GM21515 (cell line): ENCODE measurements at regions not wholly inside any gene's neighbourhood (a gene's known extent, or its start where the extent isn't known, plus 50 kb on each side); places are given as distances from the start of the nearest gene placed in this dataset.
"Not testable (repeated sequence)": the region's sequence is repeated elsewhere in the genome, so short reads cannot be mapped to it uniquely, and the experiment has no call there.

ENCODE experiments used
- ATAC-seq: cut with Tn5 transposase; IDR thresholded peaks from one replicate; pipeline ENCODE4 v1.9.1; 2021; ENCODE audit not compliant: unreplicated experiment

- no peak for ATAC-seq
Measured at GRCh38 chr1:65059930-65060538, 88.0 kb upstream of the AK4 start.

GRCh38 chr1:65062339-65062738 is 85.7 kb upstream of the AK4 start:
- no peak for ATAC-seq

DNA sequence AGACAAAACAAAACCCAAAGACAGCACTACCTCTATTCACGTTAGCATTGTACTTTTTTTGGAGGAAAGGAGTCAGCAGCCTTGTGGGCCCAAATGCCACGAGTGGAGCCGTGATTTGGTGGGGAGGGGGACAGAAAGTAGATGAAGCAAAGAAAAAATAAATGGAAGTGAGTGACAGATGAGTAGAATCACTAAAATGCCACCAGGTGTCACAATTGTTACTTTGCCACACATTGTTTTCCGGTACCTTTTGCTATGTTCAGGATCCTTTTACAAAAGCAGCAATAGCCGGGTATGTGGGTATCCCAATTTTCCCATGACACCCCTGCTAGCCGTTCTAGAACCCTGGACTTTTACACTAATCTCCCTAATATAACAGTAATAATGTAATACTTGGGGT is 85.0 kb upstream of the AK4 start:
- ATAC-seq, result no peak

- no peak for ATAC-seq
Measured at GRCh38 chr1:65064981-65065380, 83.0 kb upstream of the AK4 start.

- no peak for ATAC-seq
Measured at GRCh38 chr1:65065524-65066418, 82.2 kb upstream of the AK4 start.

- ATAC-seq, result peak; percentile 21
Measured at GRCh38 chr1:65066419-65066765, 81.6 kb upstream of the AK4 start.

DNA sequence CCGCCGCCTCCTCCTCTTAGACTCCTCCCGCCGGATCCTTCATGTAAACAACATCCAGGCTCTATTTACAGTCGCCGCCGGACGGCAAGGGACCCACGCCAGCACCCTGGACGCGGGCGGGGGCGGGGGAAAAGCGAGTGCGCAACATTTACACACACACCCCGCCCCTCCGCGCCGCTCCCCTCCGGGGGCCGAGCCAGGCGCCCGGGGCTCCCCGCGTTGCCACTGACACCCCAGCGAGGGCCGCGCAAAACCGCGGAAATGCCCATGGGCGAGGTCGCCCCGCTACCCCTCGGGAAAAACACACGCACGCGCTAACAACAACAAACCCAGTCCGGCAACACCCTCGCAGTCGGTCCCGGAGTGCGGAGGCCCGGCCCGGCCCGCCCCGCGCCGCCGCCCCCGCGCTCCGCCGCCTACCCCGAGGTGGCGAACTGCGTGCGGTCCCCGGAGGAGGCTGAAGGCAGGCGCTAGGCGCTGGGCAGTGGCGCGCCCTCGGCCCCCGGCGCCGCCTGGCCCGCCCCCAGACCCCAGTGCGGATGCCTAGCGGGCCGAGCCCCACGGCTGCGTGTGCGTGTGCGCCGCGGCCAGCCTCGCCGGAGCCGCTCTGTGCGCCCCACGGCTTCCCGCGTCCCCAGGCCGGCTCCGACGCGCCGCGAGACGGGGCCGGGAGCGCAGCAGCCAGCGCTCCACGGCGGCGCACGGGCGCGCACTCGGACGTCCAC is 81.1 kb upstream of the AK4 start:
- peak; percentile 45 for ATAC-seq

GRCh38 chr1:65067491-65068201 is 80.4 kb upstream of the AK4 start:
- peak; percentile 37 for ATAC-seq

- no peak for ATAC-seq
Measured at GRCh38 chr1:65068202-65069010, 79.6 kb upstream of the AK4 start.

- ATAC-seq, result no peak
Measured at GRCh38 chr1:65069011-65069565, 78.9 kb upstream of the AK4 start.

DNA sequence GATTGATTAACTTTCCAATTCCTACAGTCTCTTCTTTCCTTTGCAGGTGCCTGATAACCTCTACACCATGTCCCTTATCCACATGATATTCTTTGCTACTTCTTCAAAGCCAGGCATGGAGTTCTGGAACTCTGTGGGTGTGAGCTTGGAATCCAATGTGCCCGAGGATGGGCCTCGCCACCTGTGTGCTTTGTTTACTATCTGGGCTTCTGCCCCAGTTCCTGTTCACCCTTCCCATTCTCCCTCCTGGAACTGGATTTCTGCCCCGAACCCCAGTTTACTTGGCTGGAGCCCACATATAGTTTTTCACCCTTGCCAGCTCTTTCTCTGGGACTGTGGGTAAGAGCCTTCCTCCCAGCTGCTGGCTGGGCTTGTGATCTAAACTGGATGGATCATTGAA is 75.2 kb upstream of the AK4 start:
- ATAC-seq, result no peak

DNA sequence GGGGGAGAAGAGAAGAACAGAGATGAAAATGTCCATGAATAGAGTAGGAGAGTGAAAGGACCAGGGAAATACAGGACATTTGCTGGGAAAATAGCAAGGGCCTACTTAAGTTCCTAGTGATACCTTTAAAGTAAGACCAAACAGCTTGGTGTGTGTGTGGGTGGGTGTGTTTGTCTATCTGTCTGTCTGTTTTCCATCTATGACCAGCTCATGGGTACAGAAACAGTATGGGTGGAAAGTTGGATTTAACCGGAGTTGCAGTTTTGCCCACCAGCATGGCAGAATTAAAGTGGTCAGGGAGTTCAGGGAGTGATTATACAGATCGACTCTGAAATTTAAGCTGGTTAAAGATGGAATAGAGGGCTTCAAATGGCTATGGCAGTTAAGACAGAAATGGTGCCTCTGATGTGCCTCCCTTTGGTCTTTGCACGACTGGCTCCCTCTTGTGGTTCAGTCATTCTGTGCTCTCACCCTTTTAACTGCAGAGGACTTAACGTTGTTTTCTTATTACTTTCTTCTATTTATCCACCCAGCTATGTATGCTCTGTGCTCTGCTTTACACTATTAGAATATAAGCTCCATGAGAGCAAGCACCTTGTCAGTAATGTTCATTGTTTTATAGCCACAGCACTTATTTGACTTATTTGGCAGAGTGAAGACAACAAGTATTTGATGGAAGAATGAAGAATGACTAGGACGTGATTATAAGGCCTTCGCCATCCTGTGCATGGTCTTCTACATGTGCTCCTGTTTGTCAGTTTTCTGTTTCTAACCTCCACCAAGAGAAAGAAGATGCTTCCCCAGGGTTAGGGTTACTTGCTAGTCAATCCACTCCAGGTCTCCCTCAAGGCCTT is 72.7 kb upstream of the AK4 start:
- ATAC-seq, result peak; percentile 72

DNA sequence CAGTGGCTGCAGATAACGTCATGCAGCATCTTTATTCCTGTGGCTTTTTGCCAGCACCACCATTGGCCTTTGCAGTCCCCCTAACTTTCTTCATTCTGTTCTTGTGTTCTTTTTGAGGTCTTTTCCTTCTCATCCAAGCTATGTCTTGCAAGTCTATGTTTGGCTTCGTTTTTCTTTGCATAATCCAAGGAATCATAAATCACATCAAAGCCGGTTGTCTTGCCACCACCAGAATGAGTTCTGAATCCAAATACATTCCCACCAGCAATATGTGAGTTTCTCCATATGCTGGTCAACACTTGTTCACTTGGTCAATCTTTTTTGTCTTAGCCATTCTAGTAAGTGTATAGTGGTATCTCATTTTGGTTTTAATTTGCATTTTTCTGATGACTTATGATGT is 70.6 kb upstream of the AK4 start:
- ATAC-seq, result no peak

GRCh38 chr1:65079941-65080340 is 68.1 kb upstream of the AK4 start:
- no peak for ATAC-seq

GRCh38 chr1:65082346-65083040 is 65.5 kb upstream of the AK4 start:
- ATAC-seq, result no peak

- ATAC-seq, result no peak
Measured at GRCh38 chr1:65083263-65083896, 64.6 kb upstream of the AK4 start.

DNA sequence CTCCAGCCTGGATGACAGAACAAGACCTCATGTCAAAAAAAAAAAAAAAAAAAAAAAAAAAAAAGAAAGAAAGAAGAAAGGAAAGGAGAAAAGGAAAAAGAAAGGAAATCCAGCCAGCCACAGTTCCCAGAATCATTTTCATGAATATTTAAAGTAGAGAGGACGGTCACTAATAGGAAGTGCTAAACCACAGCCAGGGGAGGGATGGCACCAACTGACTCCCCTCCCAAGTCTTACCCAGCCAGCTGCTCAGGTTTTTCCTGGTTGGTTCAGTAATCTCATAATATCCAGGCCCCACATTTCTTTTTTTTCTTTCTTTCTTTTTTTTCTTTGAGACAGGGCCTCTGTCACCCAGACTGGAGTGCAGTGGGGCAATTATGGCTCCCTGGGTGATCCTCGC is 63.9 kb upstream of the AK4 start:
- no peak for ATAC-seq

DNA sequence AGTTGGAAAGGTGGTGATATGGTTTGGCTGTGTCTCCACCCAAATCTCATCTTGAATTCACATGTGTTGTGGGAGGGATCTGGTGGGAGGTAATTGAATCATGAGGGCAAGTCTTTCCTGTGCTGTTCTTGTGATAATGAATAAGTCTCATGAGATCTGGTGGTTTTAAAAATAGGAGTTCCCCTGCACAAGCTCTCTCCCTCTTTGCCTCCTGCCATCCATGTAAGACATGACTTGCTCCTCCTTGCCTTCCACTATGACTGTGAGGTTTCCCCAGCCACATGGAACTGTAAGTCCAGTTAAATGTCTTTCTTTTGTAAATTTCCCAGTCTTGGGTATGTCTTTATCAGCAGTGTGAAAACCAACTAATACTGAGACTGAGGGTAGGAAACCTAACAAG is 60.5 kb upstream of the AK4 start:
- ATAC-seq, result not testable (repeated sequence)
